Keratinocyte (primary cell): ENCODE measurements at regions not wholly inside any gene's neighbourhood (a gene's known extent, or its start where the extent isn't known, plus 50 kb on each side); places are given as distances from the start of the nearest gene placed in this dataset.

Source experiments
- CTCF ChIP-seq, 3 experiments: IDR thresholded peaks in 1 of 3; conservative IDR thresholded peaks in 1 of 3; optimal IDR thresholded peaks in 1 of 3; 2 replicates in 2 of 3; 3 replicates in 1 of 3; pipeline versions ENCODE3 to v1.5.1; 2011; ENCODE audit warnings: low read length in 3 of 3, mild to moderate bottlenecking in 3 of 3, moderate library complexity in 2 of 3, control low read depth in 1 of 3, inconsistent platforms in 1 of 3; ENCODE audit not compliant: insufficient read depth in 2 of 3; ENCODE audit errors: extremely low read depth in 1 of 3
- EZH2 ChIP-seq: IDR thresholded peaks from one replicate; pipeline ENCODE4 v1.6.1; 2012; ENCODE audit warnings: inconsistent platforms, mild to moderate bottlenecking, low read length, moderate library complexity

- no peak for TF ChIP-seq CTCF (optimal IDR thresholded peaks at IDR 0.05 in 1 of 3, IDR thresholded peaks at IDR 0.05 in 1 of 3, conservative IDR thresholded peaks at IDR 0.05 in 1 of 3; ENCODE audit: extremely low read depth in 1 of 3, insufficient read depth in 2 of 3, low read length in 3 of 3)
- no peak for TF ChIP-seq EZH2
Measured at GRCh38 chr17:11177340-11177739, 63.7 kb upstream of the SHISA6 start.
